ENCODE measurements at regions not wholly inside any gene's neighbourhood (a gene's known extent, or its start where the extent isn't known, plus 50 kb on each side); places are given as distances from the start of the nearest gene placed in this dataset.

GRCh38 chr22:49567899-49568750, 259.5 kb downstream of the BRD1 start:
- no peak for DNase-seq (ENCODE audit: low spot score)

- DNase-seq (ENCODE audit: low spot score): no peak
Observed at GRCh38 chr22:49566693-49567092, 261.0 kb downstream of the BRD1 start.

- DNase-seq (ENCODE audit: low spot score): no peak
Observed at GRCh38 chr22:49566141-49566541, 261.5 kb downstream of the BRD1 start.

GRCh38 chr22:49565516-49565855, 262.2 kb downstream of the BRD1 start:
- DNase-seq (ENCODE audit: low spot score): no peak

- no peak for DNase-seq (ENCODE audit: low spot score)
Observed at GRCh38 chr22:49564666-49565515, 262.8 kb downstream of the BRD1 start.

- no peak for DNase-seq (ENCODE audit: low spot score)
Observed at GRCh38 chr22:49564054-49564453, 263.6 kb downstream of the BRD1 start.

- no peak for DNase-seq (ENCODE audit: low spot score)
Observed at GRCh38 chr22:49562685-49563249, 264.9 kb downstream of the BRD1 start.

- DNase-seq (ENCODE audit: low spot score): no peak
Observed at GRCh38 chr22:49561976-49562375, 265.7 kb downstream of the BRD1 start.

- no peak for DNase-seq (ENCODE audit: low spot score)
Observed at GRCh38 chr22:49561338-49561737, 266.3 kb downstream of the BRD1 start.

- no peak for DNase-seq (ENCODE audit: low spot score)
Observed at GRCh38 chr22:49555526-49555925, 272.1 kb downstream of the BRD1 start.

- DNase-seq (ENCODE audit: low spot score): no peak
Observed at GRCh38 chr22:49554741-49555140, 272.9 kb downstream of the BRD1 start.

- DNase-seq (ENCODE audit: low spot score): no peak
Observed at GRCh38 chr22:49554296-49554625, 273.4 kb downstream of the BRD1 start.

GRCh38 chr22:49553518-49554295, 274.0 kb downstream of the BRD1 start:
- DNase-seq (ENCODE audit: low spot score): no peak

- no peak for DNase-seq (ENCODE audit: low spot score)
Observed at GRCh38 chr22:49553076-49553475, 274.6 kb downstream of the BRD1 start.

- DNase-seq (ENCODE audit: low spot score): no peak
Observed at GRCh38 chr22:49551897-49552614, 275.6 kb downstream of the BRD1 start.

GRCh38 chr22:49551446-49551845, 276.2 kb downstream of the BRD1 start:
- no peak for DNase-seq (ENCODE audit: low spot score)

- no peak for DNase-seq (ENCODE audit: low spot score)
Observed at GRCh38 chr22:49550766-49551362, 276.8 kb downstream of the BRD1 start.

- DNase-seq (ENCODE audit: low spot score): no peak
Observed at GRCh38 chr22:49550141-49550430, 277.6 kb downstream of the BRD1 start.

- no peak for DNase-seq (ENCODE audit: low spot score)
Observed at GRCh38 chr22:49549256-49550140, 278.2 kb downstream of the BRD1 start.
